HK-2 (cell line): ENCODE measurements at regions not wholly inside any gene's neighbourhood (a gene's known extent, or its start where the extent isn't known, plus 50 kb on each side); places are given as distances from the start of the nearest gene placed in this dataset.

ENCODE experiments used
- DNase-seq: peaks from one replicate; pipeline ENCODE4 v3.0.0-alpha.2; 2018; ENCODE audit not compliant: unreplicated experiment

- DNase-seq, result no peak
Measured at GRCh38 chr20:23253524-23253923, 97.1 kb upstream of the NXT1 start.

- DNase-seq, result no peak
Measured at GRCh38 chr20:23251779-23252178, 98.8 kb upstream of the NXT1 start.

GRCh38 chr20:23249541-23249940, 101.0 kb upstream of the NXT1 start:
- DNase-seq, result no peak

GRCh38 chr20:23248461-23248882, 102.1 kb upstream of the NXT1 start:
- DNase-seq, result no peak

GRCh38 chr20:23246717-23247664, 103.6 kb upstream of the NXT1 start:
- DNase-seq, result no peak

GRCh38 chr20:23245553-23246181, 104.9 kb upstream of the NXT1 start:
- DNase-seq, result no peak

- DNase-seq, result no peak
Measured at GRCh38 chr20:23244916-23245552, 105.6 kb upstream of the NXT1 start.

- no peak for DNase-seq
Measured at GRCh38 chr20:23244156-23244915, 106.3 kb upstream of the NXT1 start.

GRCh38 chr20:23243791-23244155, 106.8 kb upstream of the NXT1 start:
- no peak for DNase-seq

- DNase-seq, result no peak
Measured at GRCh38 chr20:23242556-23243180, 107.9 kb upstream of the NXT1 start.

GRCh38 chr20:23242104-23242503, 108.5 kb upstream of the NXT1 start:
- DNase-seq, result no peak

GRCh38 chr20:23241416-23241815, 109.2 kb upstream of the NXT1 start:
- no peak for DNase-seq

- DNase-seq, result no peak
Measured at GRCh38 chr20:23240519-23240918, 110.1 kb upstream of the NXT1 start.

GRCh38 chr20:23237201-23237600, 113.4 kb upstream of the NXT1 start:
- DNase-seq, result no peak

- DNase-seq, result peak; percentile 75
Measured at GRCh38 chr20:23235173-23236027, 115.2 kb upstream of the NXT1 start.

GRCh38 chr20:23234311-23235078, 116.1 kb upstream of the NXT1 start:
- DNase-seq, result no peak

GRCh38 chr20:23233341-23233740, 117.2 kb upstream of the NXT1 start:
- DNase-seq, result no peak

- no peak for DNase-seq
Measured at GRCh38 chr20:23232679-23233308, 117.8 kb upstream of the NXT1 start.

- DNase-seq, result no peak
Measured at GRCh38 chr20:23232219-23232581, 118.4 kb upstream of the NXT1 start.
